SK-N-SH (cell line): ENCODE measurements at regions not wholly inside any gene's neighbourhood (a gene's known extent, or its start where the extent isn't known, plus 50 kb on each side); places are given as distances from the start of the nearest gene placed in this dataset.

ENCODE experiments used
- CTCF ChIP-seq: fragments of 200-600 bp; sonication (generic); IDR thresholded peaks from 2 replicates; pipeline ENCODE4 v1.6.1; 2017; ENCODE audit warnings: antibody characterized with exemption, mild to moderate bottlenecking, moderate library complexity
- GABPA ChIP-seq: IDR thresholded peaks from 2 replicates; pipeline ENCODE4 v1.4.0; 2012; ENCODE audit warnings: low read depth, mild to moderate bottlenecking
- IRF3 ChIP-seq: fragments of 150-350 bp; IDR thresholded peaks from 2 replicates; pipeline ENCODE4 v1.6.1; 2016; ENCODE audit warnings: mild to moderate bottlenecking, low read depth, low read length
- MXI1 ChIP-seq: IDR thresholded peaks from 2 replicates; pipeline ENCODE4 v1.6.1; 2012; ENCODE audit warnings: mild to moderate bottlenecking, low read depth, low read length, improper control_type of control experiment
- NFIC ChIP-seq: IDR thresholded peaks from 2 replicates; pipeline ENCODE4 v1.4.0; 2012; ENCODE audit warnings: borderline replicate concordance
- POLR2AphosphoS5 ChIP-seq: IDR thresholded peaks from 2 replicates; pipeline ENCODE4 v1.6.1; 2012; ENCODE audit warnings: low read depth, low read length
- RFX5 ChIP-seq: IDR thresholded peaks from 2 replicates; pipeline ENCODE4 v1.6.1; 2012; ENCODE audit warnings: mild to moderate bottlenecking, improper control_type of control experiment, low read length
- SMC3 ChIP-seq: IDR thresholded peaks from 2 replicates; pipeline ENCODE4 v1.6.1; 2012; ENCODE audit warnings: low read depth, low read length, improper control_type of control experiment
- TAF1 ChIP-seq: IDR thresholded peaks from 2 replicates; pipeline ENCODE4 v1.6.1; 2012; ENCODE audit warnings: low read depth, mild to moderate bottlenecking, low read length, moderate library complexity, borderline replicate concordance
- TEAD4 ChIP-seq: IDR thresholded peaks from 2 replicates; pipeline ENCODE4 v1.4.0; 2012; ENCODE audit warnings: mild to moderate bottlenecking, borderline replicate concordance; ENCODE audit not compliant: insufficient read depth
- USF1 ChIP-seq: IDR thresholded peaks from 2 replicates; pipeline ENCODE4 v1.4.0; 2012; ENCODE audit warnings: low read depth, borderline replicate concordance

GRCh38 chr9:108336575-108336974 lies 519.2 kb downstream of the ACTL7B start:
- TF ChIP-seq TAF1 (no peak), GABPA (no peak), TEAD4 (no peak), MXI1 (no peak), RFX5 (no peak), CTCF (no peak), NFIC (no peak), USF1 (no peak), IRF3 (no peak), POLR2AphosphoS5 (no peak), SMC3 (no peak)
